ENCODE measurements at regions not wholly inside any gene's neighbourhood (a gene's known extent, or its start where the extent isn't known, plus 50 kb on each side); places are given as distances from the start of the nearest gene placed in this dataset.

DNA sequence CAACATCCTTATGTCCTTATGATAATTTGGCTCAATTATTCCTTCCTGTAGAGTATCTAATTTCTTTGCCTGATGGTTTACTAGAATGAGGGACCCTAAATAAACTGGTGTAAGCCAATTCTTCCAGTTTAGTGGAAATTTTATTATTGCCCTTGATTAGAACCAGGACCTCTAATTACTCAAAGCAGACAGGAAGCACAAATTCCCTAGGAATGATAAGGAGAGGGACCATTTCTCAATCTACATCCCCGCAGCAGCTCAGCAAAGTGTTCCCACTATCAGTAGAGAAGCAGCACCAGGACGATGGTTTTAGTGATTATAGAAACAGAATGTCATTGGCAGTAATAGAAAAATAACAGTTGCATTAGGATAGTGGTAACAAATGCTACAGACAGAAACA is 97.1 kb downstream of the PLPPR4 start (continued):
- no peak for TF ChIP-seq KAT7 (CRISPR knock-in tag; IDR thresholded peaks at IDR 0.05; ENCODE audit: borderline replicate concordance)
- TF ChIP-seq MYC (CRISPR knock-in tag; IDR thresholded peaks at IDR 0.05; ENCODE audit: borderline replicate concordance): no peak
- TF ChIP-seq ZNF619 (CRISPR knock-in tag; IDR thresholded peaks at IDR 0.05): no peak
- no peak for TF ChIP-seq GPN1 (CRISPR knock-in tag; IDR thresholded peaks at IDR 0.05; ENCODE audit: borderline replicate concordance)
- TF ChIP-seq KLF16 (CRISPR knock-in tag; IDR thresholded peaks at IDR 0.05): no peak

DNA sequence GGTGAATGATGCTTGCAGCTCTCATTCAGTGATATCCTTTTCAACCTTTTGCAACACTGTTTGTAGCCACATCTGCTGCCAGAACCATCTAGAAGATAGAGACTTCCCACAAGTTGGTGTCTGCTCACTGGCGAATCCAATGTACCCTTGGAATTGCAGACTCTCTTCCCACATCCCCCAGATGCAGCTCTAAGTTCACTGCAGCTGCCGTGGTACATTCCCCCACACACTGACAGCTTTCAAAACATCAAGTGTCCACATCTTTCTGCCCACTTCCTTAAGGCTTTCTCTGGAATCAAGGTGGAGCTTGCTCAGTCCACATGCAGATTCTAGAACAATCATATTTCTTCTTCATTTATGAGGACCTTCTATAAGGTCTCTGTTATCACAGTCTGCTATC is 99.2 kb downstream of the PLPPR4 start:
- ATAC-seq: no peak
- Histone ChIP-seq H3K27ac (ENCODE audit: extremely low read length, insufficient read depth, low read length) (no peak overlapping the region), H4K20me1 (ENCODE audit: insufficient read depth, low read length) (no peaks in the 10 kb centered on the region), H3K4me3 (replicated peaks in 1 of 3; ENCODE audit: insufficient read depth in 1 of 3, low read depth in 2 of 3, low read length in 3 of 3) (no peak overlapping the region), H3K27me3 (ENCODE audit: control insufficient read depth in 1 of 2, insufficient read depth in 2 of 2, low read length in 2 of 2) (no peaks in the 10 kb centered on the region), H3K9me3 (ENCODE audit: low read length) (no peaks in the 10 kb centered on the region), H3K36me3 (replicated peaks in 1 of 2; ENCODE audit: control insufficient read depth in 1 of 2, insufficient read depth in 2 of 2, low read length in 2 of 2) (no peaks in the 10 kb centered on the region), H2AFZ (ENCODE audit: low read length) (no peak overlapping the region), H3K4me1 (ENCODE audit: insufficient read depth, low read length) (no peaks in the 10 kb centered on the region), H3K79me2 (ENCODE audit: insufficient read depth, low read length) (no peaks in the 10 kb centered on the region), H3K4me2 (ENCODE audit: low read depth, low read length) (no peak overlapping the region), H3K9ac (ENCODE audit: insufficient read depth, low read depth, low read length) (no peak overlapping the region)
- no peak for FAIRE-seq
- 0% methylated on average over 2 of the region's 2 CpGs for WGBS (ENCODE audit: low lambda C conversion rate)
- intact Hi-C loops (cut with micrococcal nuclease; ENCODE audit: unreplicated experiment): no loop called here
- no TSS peak for BruUV-seq (replicated peaks)
- DNase-seq (ENCODE audit: low spot score): no peak
- in situ Hi-C loops (cut with HindIII; ENCODE audit: extremely low pct_ligation_motif_present, low pct_unique_long_range_greater_than_20kb): no loop called here
- CTCF ChIA-PET (ENCODE audit: low intra/inter-chr PET ratio, low total read pairs): no interaction called here
- POLR2A ChIA-PET: no interaction called here
- TF ChIP-seq, protein P1, sequence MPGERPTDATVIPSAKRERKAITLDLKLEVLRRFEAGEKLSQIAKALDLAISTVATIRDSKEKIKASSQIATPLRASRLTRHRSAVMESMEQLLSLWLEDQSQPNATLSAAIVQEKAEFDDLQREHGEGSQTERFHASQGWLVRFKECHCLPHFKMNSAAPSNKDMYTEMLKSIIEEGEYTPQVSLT (CRISPR knock-in tag; IDR thresholded peaks at IDR 0.05; ENCODE audit: borderline replicate concordance, low read depth): no peak
- no peak for TF ChIP-seq ZNF260 (CRISPR knock-in tag; IDR thresholded peaks at IDR 0.05; ENCODE audit: borderline replicate concordance, low read depth)
- TF ChIP-seq, protein P2, sequence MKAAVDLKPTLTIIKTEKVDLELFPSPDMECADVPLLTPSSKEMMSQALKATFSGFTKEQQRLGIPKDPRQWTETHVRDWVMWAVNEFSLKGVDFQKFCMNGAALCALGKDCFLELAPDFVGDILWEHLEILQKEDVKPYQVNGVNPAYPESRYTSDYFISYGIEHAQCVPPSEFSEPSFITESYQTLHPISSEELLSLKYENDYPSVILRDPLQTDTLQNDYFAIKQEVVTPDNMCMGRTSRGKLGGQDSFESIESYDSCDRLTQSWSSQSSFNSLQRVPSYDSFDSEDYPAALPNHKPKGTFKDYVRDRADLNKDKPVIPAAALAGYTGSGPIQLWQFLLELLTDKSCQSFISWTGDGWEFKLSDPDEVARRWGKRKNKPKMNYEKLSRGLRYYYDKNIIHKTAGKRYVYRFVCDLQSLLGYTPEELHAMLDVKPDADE (CRISPR knock-in tag; IDR thresholded peaks at IDR 0.05): no peak
- TF ChIP-seq ZNF101 (CRISPR knock-in tag; IDR thresholded peaks at IDR 0.05; ENCODE audit: borderline replicate concordance, low read depth): no peak
- no peak for TF ChIP-seq SRSF4 (IDR thresholded peaks at IDR 0.05; ENCODE audit: low read depth, low read length, poor library complexity, severe bottlenecking)
- no peak for TF ChIP-seq JARID2 (CRISPR knock-in tag; IDR thresholded peaks at IDR 0.05; ENCODE audit: insufficient replicate concordance)
- TF ChIP-seq, protein P3, sequence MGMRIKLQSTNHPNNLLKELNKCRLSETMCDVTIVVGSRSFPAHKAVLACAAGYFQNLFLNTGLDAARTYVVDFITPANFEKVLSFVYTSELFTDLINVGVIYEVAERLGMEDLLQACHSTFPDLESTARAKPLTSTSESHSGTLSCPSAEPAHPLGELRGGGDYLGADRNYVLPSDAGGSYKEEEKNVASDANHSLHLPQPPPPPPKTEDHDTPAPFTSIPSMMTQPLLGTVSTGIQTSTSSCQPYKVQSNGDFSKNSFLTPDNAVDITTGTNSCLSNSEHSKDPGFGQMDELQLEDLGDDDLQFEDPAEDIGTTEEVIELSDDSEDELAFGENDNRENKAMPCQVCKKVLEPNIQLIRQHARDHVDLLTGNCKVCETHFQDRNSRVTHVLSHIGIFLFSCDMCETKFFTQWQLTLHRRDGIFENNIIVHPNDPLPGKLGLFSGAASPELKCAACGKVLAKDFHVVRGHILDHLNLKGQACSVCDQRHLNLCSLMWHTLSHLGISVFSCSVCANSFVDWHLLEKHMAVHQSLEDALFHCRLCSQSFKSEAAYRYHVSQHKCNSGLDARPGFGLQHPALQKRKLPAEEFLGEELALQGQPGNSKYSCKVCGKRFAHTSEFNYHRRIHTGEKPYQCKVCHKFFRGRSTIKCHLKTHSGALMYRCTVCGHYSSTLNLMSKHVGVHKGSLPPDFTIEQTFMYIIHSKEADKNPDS (CRISPR knock-in tag; IDR thresholded peaks at IDR 0.05): no peak
- TF ChIP-seq, protein P4, sequence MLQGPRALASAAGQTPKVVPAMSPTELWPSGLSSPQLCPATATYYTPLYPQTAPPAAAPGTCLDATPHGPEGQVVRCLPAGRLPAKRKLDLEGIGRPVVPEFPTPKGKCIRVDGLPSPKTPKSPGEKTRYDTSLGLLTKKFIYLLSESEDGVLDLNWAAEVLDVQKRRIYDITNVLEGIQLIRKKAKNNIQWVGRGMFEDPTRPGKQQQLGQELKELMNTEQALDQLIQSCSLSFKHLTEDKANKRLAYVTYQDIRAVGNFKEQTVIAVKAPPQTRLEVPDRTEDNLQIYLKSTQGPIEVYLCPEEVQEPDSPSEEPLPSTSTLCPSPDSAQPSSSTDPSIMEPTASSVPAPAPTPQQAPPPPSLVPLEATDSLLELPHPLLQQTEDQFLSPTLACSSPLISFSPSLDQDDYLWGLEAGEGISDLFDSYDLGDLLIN (CRISPR knock-in tag; IDR thresholded peaks at IDR 0.05; ENCODE audit: borderline replicate concordance): no peak
- TF ChIP-seq ZNF549 (CRISPR knock-in tag; IDR thresholded peaks at IDR 0.05): no peak
- TF ChIP-seq, protein P5, sequence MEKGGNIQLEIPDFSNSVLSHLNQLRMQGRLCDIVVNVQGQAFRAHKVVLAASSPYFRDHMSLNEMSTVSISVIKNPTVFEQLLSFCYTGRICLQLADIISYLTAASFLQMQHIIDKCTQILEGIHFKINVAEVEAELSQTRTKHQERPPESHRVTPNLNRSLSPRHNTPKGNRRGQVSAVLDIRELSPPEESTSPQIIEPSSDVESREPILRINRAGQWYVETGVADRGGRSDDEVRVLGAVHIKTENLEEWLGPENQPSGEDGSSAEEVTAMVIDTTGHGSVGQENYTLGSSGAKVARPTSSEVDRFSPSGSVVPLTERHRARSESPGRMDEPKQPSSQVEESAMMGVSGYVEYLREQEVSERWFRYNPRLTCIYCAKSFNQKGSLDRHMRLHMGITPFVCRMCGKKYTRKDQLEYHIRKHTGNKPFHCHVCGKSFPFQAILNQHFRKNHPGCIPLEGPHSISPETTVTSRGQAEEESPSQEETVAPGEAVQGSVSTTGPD (CRISPR knock-in tag; IDR thresholded peaks at IDR 0.05): no peak
- no peak for TF ChIP-seq THAP11 (CRISPR knock-in tag; IDR thresholded peaks at IDR 0.05)
- no peak for TF ChIP-seq AHR (CRISPR knock-in tag; IDR thresholded peaks at IDR 0.05)
